Right lobe of liver (tissue), 4 donors: ENCODE measurements at regions not wholly inside any gene's neighbourhood (a gene's known extent, or its start where the extent isn't known, plus 50 kb on each side); places are given as distances from the start of the nearest gene placed in this dataset.

Experiments used
- CTCF ChIP-seq, 4 donors: fragments of 200-600 bp in 3 of 4; fragments of 450-650 bp in 1 of 4; IDR thresholded peaks; one replicate each; pipeline versions ENCODE4 v1.5.1 to v1.8.0; 2016 to 2022; ENCODE audit warnings: antibody characterized with exemption in 4 of 4, mild to moderate bottlenecking in 2 of 4
- POLR2A ChIP-seq: fragments of 450-650 bp; IDR thresholded peaks from one replicate; pipeline ENCODE4 v1.6.1; 2017; ENCODE audit warnings: antibody characterized with exemption, mild to moderate bottlenecking
- donor health status: DM: no; HTN: no; CAD: no.
- donor health status: DM: no; HTN: no; CAD: no.
- donor health status: DM: no; HTN: yes; CAD: no.

GRCh38 chr16:54679531-54679930 is 251.1 kb upstream of the IRX5 start:
- TF ChIP-seq CTCF (IDR thresholded peaks at IDR 0.05) (no peak), POLR2A (no peak)
